PC-9 (cell line): ENCODE measurements at regions not wholly inside any gene's neighbourhood (a gene's known extent, or its start where the extent isn't known, plus 50 kb on each side); places are given as distances from the start of the nearest gene placed in this dataset.

Experiments
- EZH2 ChIP-seq: fragments of 200-600 bp; sonication (generic); IDR thresholded peaks from 2 replicates; pipeline ENCODE4 v1.8.0; 2017; ENCODE audit warnings: antibody characterized with exemption, low read depth
- TF ChIP-seq, protein P1 (sequence below): fragments of 200-600 bp; sonication (generic); conservative IDR thresholded peaks from 2 replicates; pipeline ENCODE4 v1.6.1; 2017; ENCODE audit warnings: mixed run types, antibody characterized with exemption, mild to moderate bottlenecking, moderate library complexity

DNA sequence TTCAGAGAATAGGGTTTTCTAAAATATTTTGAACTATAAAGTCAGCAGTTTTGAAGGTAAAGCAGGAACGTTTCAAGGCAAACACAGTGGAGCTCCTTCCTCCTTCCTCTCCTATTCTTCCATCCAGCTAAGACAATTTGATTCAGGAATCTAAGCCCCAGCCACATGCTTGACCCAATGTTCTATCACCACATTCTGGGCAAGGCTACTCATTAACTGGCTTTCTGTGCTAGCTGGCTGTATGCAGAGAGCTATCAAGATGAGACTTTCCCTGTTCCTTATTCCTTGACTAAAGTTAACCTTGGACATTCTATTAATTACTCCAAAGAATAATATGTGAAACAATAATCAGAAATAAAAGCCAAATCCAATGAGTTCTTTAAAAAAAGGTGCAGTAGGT lies 266.9 kb downstream of the NOVA1 start:
- no peak for TF ChIP-seq EZH2
- TF ChIP-seq, protein P1, sequence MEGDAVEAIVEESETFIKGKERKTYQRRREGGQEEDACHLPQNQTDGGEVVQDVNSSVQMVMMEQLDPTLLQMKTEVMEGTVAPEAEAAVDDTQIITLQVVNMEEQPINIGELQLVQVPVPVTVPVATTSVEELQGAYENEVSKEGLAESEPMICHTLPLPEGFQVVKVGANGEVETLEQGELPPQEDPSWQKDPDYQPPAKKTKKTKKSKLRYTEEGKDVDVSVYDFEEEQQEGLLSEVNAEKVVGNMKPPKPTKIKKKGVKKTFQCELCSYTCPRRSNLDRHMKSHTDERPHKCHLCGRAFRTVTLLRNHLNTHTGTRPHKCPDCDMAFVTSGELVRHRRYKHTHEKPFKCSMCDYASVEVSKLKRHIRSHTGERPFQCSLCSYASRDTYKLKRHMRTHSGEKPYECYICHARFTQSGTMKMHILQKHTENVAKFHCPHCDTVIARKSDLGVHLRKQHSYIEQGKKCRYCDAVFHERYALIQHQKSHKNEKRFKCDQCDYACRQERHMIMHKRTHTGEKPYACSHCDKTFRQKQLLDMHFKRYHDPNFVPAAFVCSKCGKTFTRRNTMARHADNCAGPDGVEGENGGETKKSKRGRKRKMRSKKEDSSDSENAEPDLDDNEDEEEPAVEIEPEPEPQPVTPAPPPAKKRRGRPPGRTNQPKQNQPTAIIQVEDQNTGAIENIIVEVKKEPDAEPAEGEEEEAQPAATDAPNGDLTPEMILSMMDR = no peak
